Suprapubic skin (tissue), 4 donors: ENCODE measurements at regions not wholly inside any gene's neighbourhood (a gene's known extent, or its start where the extent isn't known, plus 50 kb on each side); places are given as distances from the start of the nearest gene placed in this dataset.

Source experiments
- EP300 ChIP-seq: sonication (generic); formaldehyde crosslinking; IDR thresholded peaks from one replicate; pipeline ENCODE4 v1.6.1; 2017; ENCODE audit warnings: antibody characterized with exemption
- POLR2A ChIP-seq, 2 donors: fragments of 450-650 bp; IDR thresholded peaks; one replicate each; pipeline ENCODE4 v1.6.1; 2017; ENCODE audit warnings: antibody characterized with exemption in 2 of 2, mild to moderate bottlenecking in 2 of 2, moderate library complexity in 2 of 2
- POLR2AphosphoS5 ChIP-seq, 3 donors: sonication (generic); formaldehyde crosslinking; IDR thresholded peaks; one replicate each; pipeline ENCODE4 v1.6.1; 2017; ENCODE audit warnings: antibody characterized with exemption in 3 of 3
- TF ChIP-seq, protein P1 (sequence below), 2 donors: fragments of 200-600 bp in 1 of 2; fragments of 450-650 bp in 1 of 2; sonication (generic) in 1 of 2; IDR thresholded peaks; one replicate each; pipeline ENCODE4 v1.5.1; 2016 to 2019; ENCODE audit warnings: antibody characterized with exemption in 2 of 2, mild to moderate bottlenecking in 1 of 2, moderate library complexity in 1 of 2

GRCh38 chr15:61481886-61482285, 252.8 kb upstream of the RORA start:
- TF ChIP-seq POLR2A (IDR thresholded peaks at IDR 0.05) (no peak), POLR2AphosphoS5 (IDR thresholded peaks at IDR 0.05) (no peak), EP300 (no peak)
- TF ChIP-seq, protein P1, sequence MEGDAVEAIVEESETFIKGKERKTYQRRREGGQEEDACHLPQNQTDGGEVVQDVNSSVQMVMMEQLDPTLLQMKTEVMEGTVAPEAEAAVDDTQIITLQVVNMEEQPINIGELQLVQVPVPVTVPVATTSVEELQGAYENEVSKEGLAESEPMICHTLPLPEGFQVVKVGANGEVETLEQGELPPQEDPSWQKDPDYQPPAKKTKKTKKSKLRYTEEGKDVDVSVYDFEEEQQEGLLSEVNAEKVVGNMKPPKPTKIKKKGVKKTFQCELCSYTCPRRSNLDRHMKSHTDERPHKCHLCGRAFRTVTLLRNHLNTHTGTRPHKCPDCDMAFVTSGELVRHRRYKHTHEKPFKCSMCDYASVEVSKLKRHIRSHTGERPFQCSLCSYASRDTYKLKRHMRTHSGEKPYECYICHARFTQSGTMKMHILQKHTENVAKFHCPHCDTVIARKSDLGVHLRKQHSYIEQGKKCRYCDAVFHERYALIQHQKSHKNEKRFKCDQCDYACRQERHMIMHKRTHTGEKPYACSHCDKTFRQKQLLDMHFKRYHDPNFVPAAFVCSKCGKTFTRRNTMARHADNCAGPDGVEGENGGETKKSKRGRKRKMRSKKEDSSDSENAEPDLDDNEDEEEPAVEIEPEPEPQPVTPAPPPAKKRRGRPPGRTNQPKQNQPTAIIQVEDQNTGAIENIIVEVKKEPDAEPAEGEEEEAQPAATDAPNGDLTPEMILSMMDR (IDR thresholded peaks at IDR 0.05) = no peak
